ENCODE measurements at regions not wholly inside any gene's neighbourhood (a gene's known extent, or its start where the extent isn't known, plus 50 kb on each side); places are given as distances from the start of the nearest gene placed in this dataset.

DNA sequence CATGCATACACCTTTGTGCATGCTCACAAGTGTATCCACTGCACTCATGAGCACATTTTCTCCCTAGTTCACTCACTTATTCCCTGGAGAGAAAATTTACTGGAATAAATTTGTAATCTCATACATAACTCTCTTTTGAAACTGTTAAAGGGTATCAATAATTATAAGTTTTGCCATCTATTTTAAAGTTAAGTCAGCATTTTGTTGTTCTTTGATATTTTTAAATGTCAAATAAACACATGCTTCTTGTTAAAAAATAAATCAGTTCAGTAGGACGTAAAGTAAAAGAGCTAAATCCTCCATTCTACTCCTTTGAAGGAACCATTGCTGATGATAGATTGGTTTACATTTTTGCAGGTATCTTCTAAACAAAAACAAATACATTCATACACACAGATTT, 522.1 kb downstream of the NR4A2 start:
- DNase-seq (ENCODE audit: low spot score) = no peak

DNA sequence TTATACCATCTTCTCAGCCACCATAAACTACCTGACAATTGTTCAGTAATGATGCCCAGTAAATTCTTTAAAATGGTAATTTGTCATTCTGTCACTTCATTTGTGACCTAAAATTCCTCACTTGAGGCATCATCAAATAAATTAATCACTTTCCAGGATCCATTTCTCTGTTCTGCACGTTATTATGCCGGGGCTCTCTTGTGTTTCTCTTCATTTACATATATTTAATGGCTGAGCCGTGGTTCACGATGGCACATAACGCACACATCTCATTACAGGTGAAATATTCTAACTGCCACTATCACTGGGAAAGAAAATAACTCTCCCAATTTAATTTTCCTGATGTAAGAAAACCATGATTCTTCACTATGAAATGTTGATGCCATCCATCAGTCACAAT, 529.6 kb downstream of the NR4A2 start:
- no peak for DNase-seq (ENCODE audit: low spot score)

DNA sequence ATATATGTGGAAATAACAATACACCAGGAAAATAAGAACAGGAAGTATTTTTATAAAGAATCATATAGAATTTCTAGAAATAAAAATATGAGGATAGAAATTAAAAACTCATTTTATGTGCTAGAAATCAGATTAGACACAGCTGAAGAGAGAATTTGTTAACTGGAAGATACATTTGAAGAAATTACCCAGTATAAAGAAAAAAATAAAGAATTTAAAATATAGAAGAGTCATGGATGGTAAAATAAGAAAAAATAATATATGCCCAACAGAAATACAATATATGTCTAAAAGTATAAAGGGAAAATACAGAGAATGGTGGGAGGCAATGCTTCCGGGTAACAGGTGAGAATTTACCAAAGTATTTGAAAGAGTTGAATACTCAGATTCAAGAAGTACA, 539.9 kb downstream of the NR4A2 start:
- no peak for DNase-seq (ENCODE audit: low spot score)

DNA sequence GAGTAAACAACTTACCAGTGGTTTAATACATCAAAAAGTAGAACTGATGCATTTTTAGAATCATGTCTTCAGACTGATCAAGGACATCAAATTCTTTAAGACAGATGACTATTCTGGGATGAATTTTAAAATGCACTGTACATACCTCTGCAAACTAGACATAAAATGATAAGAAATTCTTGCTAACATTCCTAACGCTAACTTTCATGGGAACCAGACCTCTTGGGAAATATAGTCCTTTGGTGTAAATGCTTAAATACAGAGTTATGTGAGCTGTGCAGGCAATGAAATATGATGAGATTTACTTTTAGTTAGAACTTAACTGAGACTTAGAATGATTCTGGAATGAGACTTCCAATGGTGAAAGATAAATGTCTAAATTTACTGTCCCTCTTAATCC, 562.0 kb downstream of the NR4A2 start:
- DNase-seq (ENCODE audit: low spot score) = no peak

DNA sequence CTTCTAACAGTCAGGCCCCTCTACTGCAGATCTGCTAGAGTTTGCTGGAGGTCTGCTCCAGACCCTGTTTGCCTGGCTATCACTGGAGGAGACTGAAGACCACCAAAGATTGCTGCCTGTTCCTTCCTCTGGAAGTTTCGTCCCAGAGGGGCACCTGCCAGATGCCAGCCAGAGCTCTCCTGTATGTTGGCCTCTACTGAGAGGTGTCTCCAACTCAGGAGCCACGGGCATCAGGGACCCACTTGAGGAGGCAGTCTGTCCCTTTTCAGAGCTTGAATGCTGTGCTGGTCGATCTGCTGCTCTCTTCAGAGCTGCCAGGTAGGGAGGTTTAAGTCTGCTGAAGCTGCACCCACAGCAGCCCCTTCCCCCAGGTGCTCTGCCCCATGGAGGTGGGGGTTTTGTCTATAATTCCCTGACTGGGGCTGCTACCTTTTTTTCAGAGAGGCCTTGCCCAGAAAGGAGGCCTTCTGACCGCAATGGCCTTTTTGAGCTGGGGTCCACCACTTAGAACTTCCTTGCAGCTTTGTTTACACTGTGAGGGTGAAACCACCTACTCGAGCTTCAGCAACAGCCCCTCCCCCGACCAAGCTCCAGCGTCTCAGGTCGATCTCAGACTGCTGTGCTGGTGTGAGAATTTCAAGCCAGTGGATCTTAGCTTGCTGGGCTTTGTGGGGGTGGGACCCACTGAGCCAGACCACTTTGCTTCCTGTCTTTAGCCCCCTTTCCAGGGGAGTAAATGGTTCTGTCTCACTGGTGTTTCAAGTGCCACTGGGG, 566.0 kb downstream of the NR4A2 start:
- no peak for DNase-seq (ENCODE audit: low spot score)

DNA sequence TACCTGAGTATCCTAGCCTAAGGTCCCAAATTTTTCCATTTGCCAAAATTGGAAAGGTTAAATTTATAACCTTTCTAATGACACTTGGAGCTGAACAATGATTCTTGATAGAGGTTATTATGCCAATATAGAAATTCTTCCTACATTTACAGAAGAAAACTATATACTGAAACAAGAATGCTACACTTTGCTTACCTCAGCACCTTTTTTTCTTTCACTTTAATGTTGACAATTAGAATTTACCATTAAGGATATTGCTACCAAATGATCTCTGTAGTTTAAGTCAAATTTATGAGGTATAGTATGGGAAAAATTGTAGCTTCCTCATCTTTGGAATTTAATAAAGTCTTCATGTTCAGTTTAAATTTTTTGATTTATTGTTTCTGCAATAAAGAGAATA, 577.0 kb downstream of the NR4A2 start:
- no peak for DNase-seq (ENCODE audit: low spot score)

DNA sequence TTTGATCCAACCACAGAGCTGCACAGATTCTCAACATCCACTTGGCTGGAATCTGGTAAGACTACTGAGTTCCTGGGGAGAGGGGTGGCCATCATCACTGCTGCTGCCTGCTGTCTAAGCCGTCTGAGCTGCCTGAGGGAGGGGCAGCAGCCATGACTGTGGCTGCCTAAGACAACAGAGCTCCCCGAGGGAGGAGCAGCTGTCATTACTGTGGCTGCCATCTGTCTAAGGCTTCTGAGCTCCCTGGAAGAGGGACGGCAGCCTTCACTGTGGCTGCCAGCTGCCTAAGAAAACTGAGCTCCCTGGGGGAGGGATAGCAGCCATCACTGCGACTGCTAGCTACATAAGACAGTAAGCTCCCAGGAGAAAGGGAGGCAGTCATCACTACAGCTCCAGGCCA, 584.4 kb downstream of the NR4A2 start:
- DNase-seq (ENCODE audit: low spot score) = no peak

DNA sequence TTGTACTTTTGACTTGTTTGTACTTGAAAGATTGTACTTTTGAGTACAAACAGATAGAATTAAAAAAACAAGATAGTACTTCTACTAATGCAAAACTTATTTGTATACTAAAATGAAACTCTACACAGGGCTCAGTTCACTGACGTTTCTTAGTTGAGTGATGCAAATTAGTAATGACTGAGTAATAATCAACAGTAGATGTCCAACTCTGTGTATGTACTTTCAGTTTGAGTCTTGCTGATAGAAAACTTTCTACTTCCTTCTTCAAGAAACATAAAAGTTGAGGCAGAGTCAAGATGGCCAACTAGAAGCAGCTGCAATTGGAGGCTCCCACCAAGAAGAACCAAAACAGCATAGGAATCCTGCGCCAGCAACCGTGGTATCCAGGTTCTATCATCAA, 585.0 kb downstream of the NR4A2 start:
- no peak for DNase-seq (ENCODE audit: low spot score)

DNA sequence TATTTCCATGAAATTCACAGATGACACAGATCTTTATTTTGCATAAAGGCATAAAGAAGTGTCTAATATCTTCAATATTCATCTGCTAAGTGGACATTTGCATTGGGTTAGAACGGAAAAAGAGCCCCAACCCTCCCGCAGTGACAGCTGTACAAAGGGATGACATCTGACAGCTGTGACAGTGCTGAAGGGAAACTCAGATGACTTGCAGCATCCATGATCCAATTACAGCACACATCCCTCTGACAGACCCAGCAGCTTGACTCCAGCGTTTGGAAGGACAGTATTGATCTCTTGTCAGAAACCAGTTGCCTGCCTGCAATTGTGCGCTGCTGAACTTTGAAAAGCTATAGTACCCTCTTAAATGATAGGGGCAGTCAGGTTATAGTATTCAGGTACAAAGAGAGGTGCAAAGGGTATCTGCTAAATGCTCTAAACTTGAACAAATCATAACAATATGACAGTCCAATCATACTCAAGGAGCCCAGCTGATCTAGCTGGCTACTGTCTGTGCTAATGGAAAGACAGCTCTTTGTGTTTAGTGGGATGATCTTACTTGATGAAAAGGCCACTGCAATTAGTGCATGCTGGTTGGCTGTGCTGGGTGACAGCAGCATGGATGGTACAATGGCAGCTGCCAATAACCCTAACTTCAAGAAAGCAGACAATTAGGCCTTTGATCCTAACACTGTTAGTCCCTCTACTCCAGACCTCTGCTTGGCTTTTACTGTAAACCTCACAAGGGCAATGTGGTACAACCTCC, 599.2 kb downstream of the NR4A2 start:
- no peak for DNase-seq (ENCODE audit: low spot score)

DNA sequence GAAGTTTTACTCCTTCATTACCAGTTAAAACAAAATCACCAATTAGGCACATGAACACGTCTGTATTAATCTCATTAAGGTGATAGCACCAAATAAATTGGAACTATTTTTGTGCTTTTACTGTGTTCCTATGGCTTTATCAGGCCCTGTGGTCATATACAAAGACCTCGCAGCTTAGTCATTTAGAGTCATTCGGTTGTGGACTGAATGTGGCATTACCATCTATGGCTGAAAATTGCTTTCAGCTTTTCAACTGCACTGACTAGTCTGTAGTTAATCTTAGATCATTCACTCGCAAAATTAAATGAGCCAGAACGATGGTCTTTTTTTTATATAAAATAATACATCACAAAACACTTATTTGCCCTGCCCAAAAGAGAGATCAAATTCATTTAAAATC, 601.7 kb downstream of the NR4A2 start:
- no peak for DNase-seq (ENCODE audit: low spot score)

DNA sequence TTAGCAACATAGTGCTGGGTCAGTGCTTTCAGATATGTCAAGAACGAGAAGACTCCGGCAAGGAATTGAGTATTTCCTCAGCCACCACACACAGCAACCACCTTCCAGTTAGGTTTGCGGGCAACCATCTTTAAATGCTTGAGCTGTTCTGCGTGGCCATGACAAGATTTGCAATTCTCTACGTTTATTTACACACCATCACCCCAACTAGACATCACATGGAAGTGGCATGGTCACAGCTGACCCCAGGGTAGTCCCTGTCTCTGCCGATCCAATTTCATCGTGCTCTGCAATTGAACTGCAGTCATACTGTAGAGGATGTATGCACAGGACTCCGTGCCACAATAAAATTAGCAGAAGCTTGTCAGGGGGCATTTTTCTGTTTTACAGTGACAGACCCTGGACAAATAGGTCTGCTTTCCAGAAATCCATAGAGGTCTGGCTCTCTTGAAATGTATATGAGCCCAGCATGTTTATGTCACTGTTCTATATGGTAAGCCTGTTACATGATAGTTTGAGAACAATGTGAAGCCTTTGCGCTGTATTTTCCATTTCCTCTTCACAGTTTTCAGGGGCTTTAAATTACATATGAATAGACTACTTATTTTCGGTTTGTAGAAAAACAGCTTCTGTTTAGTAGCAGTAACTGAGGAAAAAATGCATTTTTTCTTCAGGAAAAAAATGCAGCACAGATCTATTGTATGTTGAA, 605.2 kb downstream of the NR4A2 start:
- no peak for DNase-seq (ENCODE audit: low spot score)

DNA sequence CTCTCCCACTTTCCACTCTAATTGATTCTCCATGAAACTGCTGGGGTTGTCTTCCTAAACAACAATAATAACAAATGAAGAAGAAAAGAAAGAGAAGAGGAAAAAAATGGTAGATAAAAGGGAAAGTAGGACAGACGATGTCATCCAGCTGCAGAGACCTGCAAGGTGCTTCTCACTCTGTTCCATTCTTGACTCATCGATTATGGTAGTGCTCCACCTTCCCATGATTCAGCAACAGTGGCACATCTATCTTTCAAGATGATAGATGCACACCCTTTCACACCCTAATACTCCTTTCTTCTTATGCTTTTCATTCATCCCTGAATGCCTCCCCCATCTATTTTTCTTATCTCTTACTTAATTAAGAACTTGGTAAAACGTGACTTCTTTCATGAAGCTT, 610.2 kb downstream of the NR4A2 start:
- DNase-seq (ENCODE audit: low spot score) = no peak

DNA sequence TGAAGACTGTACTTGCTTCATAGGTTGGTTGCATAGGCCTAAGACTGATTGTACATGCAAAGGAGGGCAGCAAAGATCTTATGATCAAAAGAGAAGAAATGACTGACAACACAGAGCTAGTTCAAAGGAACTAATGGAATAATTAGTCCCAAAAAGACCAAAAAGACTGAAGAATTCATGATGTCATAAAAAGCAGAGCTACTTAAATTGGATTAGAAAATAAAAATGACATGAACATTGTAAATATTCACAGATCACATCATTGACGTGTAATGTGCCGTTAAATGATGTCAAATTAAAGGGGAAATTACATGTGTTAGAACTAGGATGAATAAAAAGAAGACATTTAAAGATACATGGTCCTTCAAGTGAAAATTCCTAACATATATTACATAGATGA, 616.8 kb downstream of the NR4A2 start:
- DNase-seq (ENCODE audit: low spot score) = no peak

DNA sequence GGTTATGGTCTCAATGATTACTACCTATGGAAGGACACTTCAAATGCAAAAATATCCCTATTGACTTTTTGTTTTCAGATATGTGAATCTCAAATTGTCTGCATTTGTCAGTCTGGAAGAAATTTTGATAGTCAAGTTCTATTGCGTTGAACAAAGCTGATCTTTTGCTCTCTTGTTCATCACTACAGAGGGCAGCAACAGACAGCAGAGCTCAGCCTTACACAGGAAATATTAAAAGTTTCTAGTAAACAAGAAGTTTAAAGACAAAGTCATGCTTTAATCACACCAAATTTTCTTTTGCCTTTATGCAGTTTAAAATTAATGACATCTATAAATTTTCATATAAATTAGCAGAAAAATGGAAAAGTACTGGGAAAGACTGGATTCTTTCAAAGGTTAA, 617.5 kb downstream of the NR4A2 start:
- DNase-seq (ENCODE audit: low spot score) = no peak

DNA sequence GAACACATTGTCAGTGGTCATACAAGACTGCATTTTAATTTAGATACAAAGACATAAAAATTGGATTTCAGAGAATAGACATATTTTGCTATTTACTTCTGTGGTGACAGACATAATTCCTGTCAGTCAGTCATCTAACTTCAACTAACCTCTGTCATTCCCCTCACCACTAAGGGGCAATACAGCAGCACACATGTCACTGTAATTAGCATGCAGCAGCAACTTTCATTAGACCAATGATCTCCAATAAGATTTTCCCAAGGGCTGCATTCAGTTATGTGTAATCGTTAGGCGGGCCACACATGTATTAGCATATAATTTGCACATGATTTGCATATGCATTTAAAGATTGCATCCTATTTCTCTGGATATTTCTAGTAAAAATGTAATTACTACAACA, 624.5 kb downstream of the NR4A2 start:
- DNase-seq (ENCODE audit: low spot score) = no peak

DNA sequence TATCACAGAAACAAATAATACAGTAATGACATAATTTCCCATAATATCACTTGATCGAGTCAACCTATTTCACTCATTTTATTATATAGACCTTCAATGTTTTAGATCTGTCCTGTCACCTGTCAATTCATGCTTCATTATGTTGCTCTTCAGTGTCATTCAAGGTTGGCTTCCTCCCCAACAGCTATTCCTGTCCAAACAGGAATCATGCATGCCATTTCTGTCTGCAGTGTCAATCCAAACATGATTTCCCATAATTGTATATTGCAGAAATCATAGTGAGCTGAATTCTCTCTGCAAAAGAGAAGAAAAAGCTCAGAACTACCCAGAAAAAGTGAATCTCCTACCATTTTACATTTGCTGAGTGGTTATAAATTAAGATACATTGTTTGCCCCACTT, 628.6 kb downstream of the NR4A2 start:
- DNase-seq (ENCODE audit: low spot score) = no peak

DNA sequence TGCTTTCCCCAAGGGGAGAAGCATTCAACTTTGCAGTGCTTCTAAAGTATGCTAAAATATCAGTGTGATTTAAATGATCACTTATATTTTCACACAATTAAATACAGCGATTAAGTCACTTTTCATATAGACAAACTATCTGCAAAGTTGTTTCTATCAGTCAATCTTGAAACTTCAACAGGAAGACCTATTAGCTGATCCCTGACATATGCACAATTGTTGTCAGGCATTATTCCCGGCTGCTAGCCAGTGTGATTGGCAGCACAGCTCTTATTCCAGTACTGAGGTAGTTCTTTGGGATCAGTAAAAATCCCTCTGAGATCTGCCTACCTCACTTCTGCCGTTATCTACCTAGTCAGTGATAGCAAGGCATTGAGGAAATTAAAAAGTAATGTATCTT, 629.5 kb downstream of the NR4A2 start:
- DNase-seq (ENCODE audit: low spot score) = no peak

DNA sequence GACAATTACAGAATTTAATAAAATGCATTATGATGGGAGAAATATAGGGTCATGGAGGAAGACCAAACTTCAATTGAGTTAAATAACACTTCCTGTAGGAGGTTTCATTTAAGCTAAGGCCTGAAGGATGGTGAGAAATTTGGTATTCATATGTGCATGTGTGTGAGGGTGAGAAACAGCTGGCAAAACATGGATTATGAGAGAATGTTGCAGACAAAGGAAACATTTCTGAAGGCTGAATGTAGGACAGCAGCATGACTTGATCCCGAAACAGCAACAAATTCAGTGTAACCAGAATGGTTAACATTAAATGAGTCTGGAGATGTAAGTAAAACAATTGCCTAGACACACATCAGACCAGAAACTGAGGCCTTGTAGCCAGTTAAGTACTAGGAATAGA, 630.8 kb downstream of the NR4A2 start:
- DNase-seq (ENCODE audit: low spot score) = no peak

DNA sequence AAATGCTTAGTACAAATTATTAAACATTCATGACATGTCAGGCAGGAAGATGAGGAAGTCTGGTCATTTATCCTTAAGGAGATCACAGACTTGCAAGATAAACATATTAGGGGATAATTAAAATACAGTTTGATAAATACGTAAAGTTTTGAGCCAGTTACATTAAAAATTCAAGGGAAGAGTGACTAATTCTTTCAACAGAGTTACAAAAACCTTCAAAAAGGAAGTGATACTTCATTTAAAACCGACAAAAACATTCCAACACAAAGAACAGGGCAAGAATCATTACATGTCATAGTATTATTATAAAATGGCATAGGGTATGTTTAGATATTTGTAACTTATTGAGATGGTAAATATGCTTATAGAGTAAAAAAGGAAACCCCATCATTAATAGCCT, 636.0 kb downstream of the NR4A2 start:
- no peak for DNase-seq (ENCODE audit: low spot score)

DNA sequence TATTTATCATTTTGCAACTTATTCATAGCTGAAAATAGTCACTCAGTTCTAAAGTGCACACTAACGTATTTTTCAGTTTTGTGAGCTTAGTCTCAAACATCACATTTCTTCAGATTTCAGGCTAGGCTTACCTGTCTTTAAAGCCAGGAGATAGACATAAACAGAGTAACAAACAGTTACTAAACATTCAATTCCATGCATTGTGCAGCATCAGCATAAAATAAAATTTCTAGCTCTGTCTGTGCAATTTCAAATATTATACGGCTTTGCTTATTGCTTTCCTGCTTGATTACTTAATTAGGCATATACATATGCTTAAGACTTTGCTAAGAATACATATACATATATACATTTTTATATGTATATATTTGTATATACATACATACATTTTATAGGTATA, 637.0 kb downstream of the NR4A2 start:
- no peak for DNase-seq (ENCODE audit: low spot score)

DNA sequence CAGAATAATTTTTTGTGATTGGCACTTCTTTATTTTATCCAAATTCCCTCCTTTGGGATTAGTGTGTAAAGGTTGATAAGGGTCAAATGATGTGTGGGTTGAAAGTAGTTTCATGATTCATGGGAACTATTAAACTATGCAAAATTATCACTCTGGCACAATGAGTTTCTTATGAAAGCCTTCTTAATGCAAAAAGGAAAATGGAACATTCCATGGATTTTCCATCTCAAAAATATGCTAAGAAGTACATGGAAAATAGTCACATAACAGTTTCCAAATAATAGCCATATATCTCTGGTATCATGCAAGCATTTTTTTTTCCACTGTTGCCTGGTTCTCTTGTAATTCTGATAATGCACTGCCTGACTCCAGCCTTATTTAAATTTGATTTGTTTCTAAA, 639.7 kb downstream of the NR4A2 start:
- DNase-seq (ENCODE audit: low spot score) = no peak

DNA sequence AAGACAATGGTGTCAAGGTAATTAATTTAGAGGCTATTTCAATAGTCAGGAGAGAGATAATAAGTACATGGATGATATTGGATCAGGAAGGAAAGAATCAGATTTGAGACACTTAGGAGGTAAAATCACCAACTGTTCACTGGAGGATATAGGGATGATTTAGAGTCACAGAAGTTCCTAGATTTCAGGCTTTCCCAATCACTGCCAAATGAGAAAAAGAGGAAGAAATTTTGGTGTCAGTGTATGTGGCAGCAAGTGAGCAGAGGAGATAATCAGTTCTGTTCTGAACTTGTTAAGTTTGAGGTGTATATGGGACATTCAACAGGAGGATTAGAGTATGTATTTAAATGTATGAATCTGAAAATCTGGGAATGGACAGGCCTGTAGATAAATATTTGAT, 640.4 kb downstream of the NR4A2 start:
- DNase-seq (ENCODE audit: low spot score) = no peak

DNA sequence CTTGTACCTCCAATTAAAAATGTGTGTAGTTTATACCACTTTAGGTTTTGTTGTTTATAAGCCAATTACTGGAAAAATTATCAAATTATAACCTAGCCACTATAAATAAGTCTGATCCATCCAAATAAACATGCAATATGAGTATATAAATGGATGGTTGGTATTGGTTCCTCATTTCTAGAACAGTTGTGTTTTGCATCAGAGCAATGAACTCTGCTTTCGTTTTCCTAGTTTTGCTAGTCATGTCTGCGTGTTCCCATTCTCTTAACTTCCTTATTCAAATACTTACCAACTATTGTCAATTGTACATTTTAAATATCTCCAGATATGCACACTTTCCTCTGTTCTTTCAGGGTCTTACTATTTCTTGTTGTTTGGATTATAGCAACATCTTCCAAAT, 641.7 kb downstream of the NR4A2 start:
- DNase-seq (ENCODE audit: low spot score) = no peak
